Right lobe of liver (tissue), 6 donors: ENCODE measurements at regions not wholly inside any gene's neighbourhood (a gene's known extent, or its start where the extent isn't known, plus 50 kb on each side); places are given as distances from the start of the nearest gene placed in this dataset.

Experiments
- ATAC-seq, 4 donors: fragments of 200-7000 bp; cut with Tn5 transposase; one replicate each; pipeline ENCODE4 v1.9.1; 2020; ENCODE audit warnings: mild to moderate bottlenecking in 4 of 4, moderate library complexity in 4 of 4
- DNase-seq, 3 donors: peaks; one replicate each; pipeline ENCODE4 v3.0.0-alpha.2; 2020
- H3K27ac ChIP-seq, 3 donors: fragments of 200-600 bp; one replicate each; pipeline ENCODE4 v1.8.0; 2022
- H3K27me3 ChIP-seq, 2 donors: fragments of 200-600 bp; one replicate each; pipeline ENCODE4 v1.8.0; 2022
- H3K36me3 ChIP-seq, 4 donors: fragments of 200-600 bp; sonication (generic) in 1 of 4; one replicate each; pipeline versions ENCODE4 v1.5.1 to v1.8.0; 2017 to 2022; ENCODE audit warnings: control low read depth in 1 of 4
- H3K4me1 ChIP-seq, 4 donors: fragments of 200-600 bp; sonication (generic) in 1 of 4; one replicate each; pipeline versions ENCODE4 v1.5.1 to v1.8.0; 2017 to 2022; ENCODE audit warnings: control low read depth in 1 of 4
- H3K4me3 ChIP-seq, 3 donors: fragments of 200-600 bp; one replicate each; pipeline ENCODE4 v1.8.0; 2022
- H3K9me3 ChIP-seq, 4 donors: fragments of 200-600 bp; sonication (generic) in 1 of 4; one replicate each; pipeline versions ENCODE4 v1.5.1 to v1.8.0; 2017 to 2022; ENCODE audit warnings: control low read depth in 1 of 4
- POLR2A ChIP-seq: fragments of 450-650 bp; IDR thresholded peaks from one replicate; pipeline ENCODE4 v1.6.1; 2017; ENCODE audit warnings: antibody characterized with exemption, mild to moderate bottlenecking
- WGBS: methylation state at CpG from one replicate; pipeline ENCODE4 v1.1.6; 2018; ENCODE audit warnings: low coverage, low lambda C conversion rate; ENCODE audit not compliant: insufficient coverage; ENCODE audit errors: missing lambda C conversion rate; 5-methylcytosine and 5-hydroxymethylcytosine counted together
- intact Hi-C, 2 donors: fragments of 100-400 bp; cut with DNase I; formaldehyde crosslinking; loops; one replicate each; pipeline versions ENCODE4 v1.11.2 to v1.14.1; 2022
- TF ChIP-seq, protein P1 (sequence below), 4 donors: fragments of 200-600 bp in 3 of 4; fragments of 450-650 bp in 1 of 4; IDR thresholded peaks; one replicate each; pipeline versions ENCODE4 v1.5.1 to v1.8.0; 2016 to 2022; ENCODE audit warnings: antibody characterized with exemption in 4 of 4, mild to moderate bottlenecking in 2 of 4
- donor health status: DM: no; HTN: yes; CAD: no.
- donor health status: DM: no; HTN: no; CAD: no.
- donor health status: DM: no; HTN: no; CAD: no.
- donor health status: DM: no; HTN: yes; CAD: no.
- donor health status: DM: no; HTN: yes; CAD: no.

GRCh38 chr6:44699082-44699481, 311.6 kb downstream of the CDC5L start:
- intact Hi-C loops: no loop called here
- H3K4me1 ChIP-seq: no peaks in the 10 kb centered on the region
- 83% methylated on average over 1 of the region's 1 CpG for WGBS
- no peak overlapping the region for H3K27ac ChIP-seq
- ATAC-seq: no peak
- H3K36me3 ChIP-seq: no peaks in the 10 kb centered on the region
- TF ChIP-seq, protein P1, sequence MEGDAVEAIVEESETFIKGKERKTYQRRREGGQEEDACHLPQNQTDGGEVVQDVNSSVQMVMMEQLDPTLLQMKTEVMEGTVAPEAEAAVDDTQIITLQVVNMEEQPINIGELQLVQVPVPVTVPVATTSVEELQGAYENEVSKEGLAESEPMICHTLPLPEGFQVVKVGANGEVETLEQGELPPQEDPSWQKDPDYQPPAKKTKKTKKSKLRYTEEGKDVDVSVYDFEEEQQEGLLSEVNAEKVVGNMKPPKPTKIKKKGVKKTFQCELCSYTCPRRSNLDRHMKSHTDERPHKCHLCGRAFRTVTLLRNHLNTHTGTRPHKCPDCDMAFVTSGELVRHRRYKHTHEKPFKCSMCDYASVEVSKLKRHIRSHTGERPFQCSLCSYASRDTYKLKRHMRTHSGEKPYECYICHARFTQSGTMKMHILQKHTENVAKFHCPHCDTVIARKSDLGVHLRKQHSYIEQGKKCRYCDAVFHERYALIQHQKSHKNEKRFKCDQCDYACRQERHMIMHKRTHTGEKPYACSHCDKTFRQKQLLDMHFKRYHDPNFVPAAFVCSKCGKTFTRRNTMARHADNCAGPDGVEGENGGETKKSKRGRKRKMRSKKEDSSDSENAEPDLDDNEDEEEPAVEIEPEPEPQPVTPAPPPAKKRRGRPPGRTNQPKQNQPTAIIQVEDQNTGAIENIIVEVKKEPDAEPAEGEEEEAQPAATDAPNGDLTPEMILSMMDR (IDR thresholded peaks at IDR 0.05): no peak
- no peak for TF ChIP-seq POLR2A
- no peak overlapping the region for H3K4me3 ChIP-seq
- no peak for DNase-seq
- H3K9me3 ChIP-seq: no peaks in the 10 kb centered on the region
- no peaks in the 10 kb centered on the region for H3K27me3 ChIP-seq

DNA sequence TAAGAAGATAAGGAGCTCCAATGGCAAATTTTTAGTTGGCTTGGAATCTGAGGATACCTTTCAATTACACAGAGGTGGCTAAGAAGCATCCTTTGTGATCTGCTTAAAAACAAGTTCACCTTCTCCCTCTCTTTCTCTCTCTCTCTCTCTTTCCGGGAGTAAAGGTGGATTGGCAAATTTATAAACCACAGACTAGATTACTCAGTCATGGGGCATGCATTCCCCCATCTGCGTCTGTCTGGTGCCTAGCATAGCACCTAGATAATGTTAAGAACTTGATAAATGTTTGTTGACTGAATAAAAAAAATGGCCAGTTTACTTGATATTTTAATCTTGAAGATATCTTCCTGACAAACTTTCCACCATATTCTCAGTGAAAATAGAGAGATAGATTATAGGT, 312.3 kb downstream of the CDC5L start:
- no peak for DNase-seq
- H3K9me3 ChIP-seq: no peaks in the 10 kb centered on the region
- H3K4me1 ChIP-seq: no peaks in the 10 kb centered on the region
- 58% methylated on average over 2 of the region's 2 CpGs for WGBS
- no peaks in the 10 kb centered on the region for H3K27me3 ChIP-seq
- H3K4me3 ChIP-seq: no peak overlapping the region
- ATAC-seq: no peak
- intact Hi-C loops: no loop called here
- no peak overlapping the region for H3K27ac ChIP-seq
- H3K36me3 ChIP-seq: no peaks in the 10 kb centered on the region
- no peak for TF ChIP-seq POLR2A
- TF ChIP-seq, protein P1 (IDR thresholded peaks at IDR 0.05): no peak

DNA sequence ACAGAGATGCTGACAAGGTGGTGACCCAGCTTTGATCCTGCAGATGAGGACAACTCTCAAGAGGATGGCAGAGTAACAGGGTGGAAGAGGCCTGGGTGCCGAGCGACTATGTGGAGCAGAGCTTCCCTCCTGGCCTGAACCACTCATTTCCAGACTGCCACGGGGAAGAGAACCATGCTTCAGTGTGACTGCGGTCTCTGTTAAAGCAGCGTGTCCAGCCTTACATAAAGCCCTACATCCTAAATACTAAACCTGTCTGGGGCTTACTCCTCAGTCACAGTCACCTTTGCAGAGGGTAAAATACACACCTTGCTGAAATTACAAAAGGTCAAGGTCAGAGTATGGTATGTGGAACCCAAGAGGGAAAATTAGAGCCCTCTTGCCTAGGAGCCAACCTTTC, 312.9 kb downstream of the CDC5L start:
- TF ChIP-seq, protein P1 (IDR thresholded peaks at IDR 0.05): no peak
- TF ChIP-seq POLR2A: no peak
- Histone ChIP-seq H3K36me3 (no peaks in the 10 kb centered on the region), H3K4me1 (no peaks in the 10 kb centered on the region), H3K4me3 (no peak overlapping the region), H3K27me3 (no peaks in the 10 kb centered on the region), H3K9me3 (no peaks in the 10 kb centered on the region), H3K27ac (no peak overlapping the region)
- no peak for DNase-seq
- 100% methylated on average over 5 of the region's 5 CpGs for WGBS
- no peak for ATAC-seq
- intact Hi-C loops: no loop called here

DNA sequence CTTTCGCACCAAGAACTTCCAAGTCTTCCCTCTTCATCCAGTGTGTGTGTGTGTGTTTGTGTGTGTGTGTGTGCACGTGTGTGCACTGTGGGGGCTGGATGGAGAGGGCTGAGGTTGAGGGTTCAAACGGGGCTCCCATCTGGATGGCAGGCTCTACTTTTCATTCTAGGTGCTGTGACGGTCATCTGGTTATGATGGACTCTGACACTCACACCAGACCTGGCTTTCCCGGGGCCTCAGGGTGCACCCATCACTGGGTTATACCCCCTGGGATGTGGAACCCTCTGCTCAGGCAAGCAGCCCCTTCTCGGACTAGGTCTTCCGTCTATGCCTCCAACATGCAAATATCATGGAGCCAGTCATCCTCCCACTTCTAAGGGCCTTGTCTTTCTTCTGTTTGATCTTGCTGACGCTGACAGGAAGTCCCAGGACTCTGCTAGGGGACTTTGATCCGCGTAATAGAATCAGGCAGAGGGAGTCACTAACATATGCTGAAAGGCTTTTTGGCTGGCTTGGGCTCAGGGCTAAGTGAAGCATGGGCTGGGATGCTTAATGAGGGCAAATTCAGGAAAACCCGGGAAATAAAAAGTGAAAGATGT, 313.6 kb downstream of the CDC5L start:
- 58% methylated on average over 6 of the region's 11 CpGs for WGBS
- intact Hi-C loops: no loop called here
- no peak for TF ChIP-seq POLR2A
- DNase-seq (no peak), ATAC-seq (no peak)
- H3K27me3 ChIP-seq: no peaks in the 10 kb centered on the region
- H3K9me3 ChIP-seq: no peaks in the 10 kb centered on the region
- H3K36me3 ChIP-seq: no peaks in the 10 kb centered on the region
- no peak overlapping the region for H3K4me3 ChIP-seq
- H3K27ac ChIP-seq: no peak overlapping the region
- H3K4me1 ChIP-seq: no peaks in the 10 kb centered on the region

DNA sequence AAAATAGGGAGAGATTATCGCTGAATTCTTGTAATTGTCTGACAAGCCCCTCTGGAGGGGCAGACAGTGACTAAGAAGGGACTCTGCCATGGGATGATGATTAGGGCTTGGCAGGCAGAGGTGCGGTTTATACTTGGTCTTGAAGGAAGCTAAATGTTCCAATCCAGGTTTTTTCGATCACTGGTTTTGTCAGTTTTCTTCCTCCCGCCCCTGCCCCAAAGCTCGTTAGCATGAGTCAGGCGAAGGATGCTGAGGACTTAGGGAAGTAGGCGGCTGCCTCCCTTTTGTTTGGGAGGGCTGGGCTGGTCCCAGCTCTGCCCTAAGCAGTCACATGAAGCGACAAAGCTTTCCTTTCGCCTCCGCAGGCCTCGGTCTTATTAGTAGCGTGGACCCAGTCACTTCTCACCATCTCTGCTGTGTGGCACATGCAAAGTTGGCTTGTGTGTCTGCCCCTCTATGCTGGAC, 314.2 kb downstream of the CDC5L start:
- intact Hi-C loops: no loop called here
- H3K27me3 ChIP-seq: no peaks in the 10 kb centered on the region
- TF ChIP-seq, protein P1 (IDR thresholded peaks at IDR 0.05): no peak
- no peak for TF ChIP-seq POLR2A
- WGBS: 86% methylated on average over 9 of the region's 12 CpGs
- H3K4me3 ChIP-seq: no peak overlapping the region
- no peaks in the 10 kb centered on the region for H3K4me1 ChIP-seq
- H3K9me3 ChIP-seq: no peaks in the 10 kb centered on the region
- DNase-seq (no peak), ATAC-seq (no peak)
- no peak overlapping the region for H3K27ac ChIP-seq
- H3K36me3 ChIP-seq: no peaks in the 10 kb centered on the region
